ENCODE measurements at regions not wholly inside any gene's neighbourhood (a gene's known extent, or its start where the extent isn't known, plus 50 kb on each side); places are given as distances from the start of the nearest gene placed in this dataset.

- no peak overlapping the region for H3K4me2 ChIP-seq (ENCODE audit: control insufficient read depth, extremely low read depth, insufficient read depth, low read depth, low read length)
- no peaks in the 10 kb centered on the region for H4K20me1 ChIP-seq (ENCODE audit: control insufficient read depth, extremely low read depth, insufficient read depth, low read length)
- no peaks in the 10 kb centered on the region for H3K9me1 ChIP-seq (ENCODE audit: control insufficient read depth, extremely low read depth, insufficient read depth, low read length)
- no peaks in the 10 kb centered on the region for H3K9me3 ChIP-seq (ENCODE audit: control insufficient read depth, low read depth, low read length)
- TF ChIP-seq, protein P1, sequence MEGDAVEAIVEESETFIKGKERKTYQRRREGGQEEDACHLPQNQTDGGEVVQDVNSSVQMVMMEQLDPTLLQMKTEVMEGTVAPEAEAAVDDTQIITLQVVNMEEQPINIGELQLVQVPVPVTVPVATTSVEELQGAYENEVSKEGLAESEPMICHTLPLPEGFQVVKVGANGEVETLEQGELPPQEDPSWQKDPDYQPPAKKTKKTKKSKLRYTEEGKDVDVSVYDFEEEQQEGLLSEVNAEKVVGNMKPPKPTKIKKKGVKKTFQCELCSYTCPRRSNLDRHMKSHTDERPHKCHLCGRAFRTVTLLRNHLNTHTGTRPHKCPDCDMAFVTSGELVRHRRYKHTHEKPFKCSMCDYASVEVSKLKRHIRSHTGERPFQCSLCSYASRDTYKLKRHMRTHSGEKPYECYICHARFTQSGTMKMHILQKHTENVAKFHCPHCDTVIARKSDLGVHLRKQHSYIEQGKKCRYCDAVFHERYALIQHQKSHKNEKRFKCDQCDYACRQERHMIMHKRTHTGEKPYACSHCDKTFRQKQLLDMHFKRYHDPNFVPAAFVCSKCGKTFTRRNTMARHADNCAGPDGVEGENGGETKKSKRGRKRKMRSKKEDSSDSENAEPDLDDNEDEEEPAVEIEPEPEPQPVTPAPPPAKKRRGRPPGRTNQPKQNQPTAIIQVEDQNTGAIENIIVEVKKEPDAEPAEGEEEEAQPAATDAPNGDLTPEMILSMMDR (optimal IDR thresholded peaks at IDR 0.05 in 1 of 3, IDR thresholded peaks at IDR 0.05 in 1 of 3, conservative IDR thresholded peaks at IDR 0.05 in 1 of 3; ENCODE audit: extremely low read depth in 1 of 3, insufficient read depth in 2 of 3, low read length in 3 of 3) = no peak
- no peak for TF ChIP-seq EZH2 (IDR thresholded peaks at IDR 0.05; ENCODE audit: low read length)
- peaks cover 4% of the 10 kb centered on the region for H3K27me3 ChIP-seq (ENCODE audit: control insufficient read depth, extremely low read depth, insufficient read depth, low read length)
- no peak overlapping the region for H3K4me3 ChIP-seq (ENCODE audit: control insufficient read depth in 2 of 3, extremely low read depth in 1 of 3, insufficient read depth in 2 of 3, low read depth in 1 of 3, low read length in 3 of 3)
- H3K27ac ChIP-seq (ENCODE audit: control insufficient read depth, insufficient read depth, low read length) = no peak overlapping the region
- no peaks in the 10 kb centered on the region for H3K79me2 ChIP-seq (ENCODE audit: control insufficient read depth, insufficient read depth, low read length)
- no peaks in the 10 kb centered on the region for H3K4me1 ChIP-seq (ENCODE audit: control insufficient read depth, extremely low read depth, insufficient read depth, low read length)
- FAIRE-seq = no peak
- H2AFZ ChIP-seq (ENCODE audit: control insufficient read depth, low read length) = no peak overlapping the region
- H3K36me3 ChIP-seq (ENCODE audit: control insufficient read depth in 2 of 2, extremely low read depth in 1 of 2, insufficient read depth in 2 of 2, low read length in 2 of 2) = no peaks in the 10 kb centered on the region
- H3K9ac ChIP-seq (ENCODE audit: control insufficient read depth, extremely low read depth, insufficient read depth, low read length) = no peak overlapping the region
- DNase-seq (ENCODE audit: low read depth, low spot score) = no peak
- dilution Hi-C loops (cut with MboI; ENCODE audit: extremely low pct_ligation_motif_present, low sequenced_read_pairs) = no loop called here
Measured at GRCh38 chrX:110531873-110532580, 173.4 kb downstream of the RTL9 start.

GRCh38 chrX:110532581-110532931, 173.9 kb downstream of the RTL9 start:
- Histone ChIP-seq H3K36me3 (ENCODE audit: control insufficient read depth in 2 of 2, extremely low read depth in 1 of 2, insufficient read depth in 2 of 2, low read length in 2 of 2) (no peaks in the 10 kb centered on the region), H3K4me3 (ENCODE audit: control insufficient read depth in 2 of 3, extremely low read depth in 1 of 3, insufficient read depth in 2 of 3, low read depth in 1 of 3, low read length in 3 of 3) (no peak overlapping the region), H2AFZ (ENCODE audit: control insufficient read depth, low read length) (no peak overlapping the region), H3K9ac (ENCODE audit: control insufficient read depth, extremely low read depth, insufficient read depth, low read length) (no peak overlapping the region), H3K27ac (ENCODE audit: control insufficient read depth, insufficient read depth, low read length) (no peak overlapping the region), H3K9me1 (ENCODE audit: control insufficient read depth, extremely low read depth, insufficient read depth, low read length) (no peaks in the 10 kb centered on the region), H3K27me3 (ENCODE audit: control insufficient read depth, extremely low read depth, insufficient read depth, low read length) (peaks cover 4% of the 10 kb centered on the region), H3K9me3 (ENCODE audit: control insufficient read depth, low read depth, low read length) (no peaks in the 10 kb centered on the region), H3K79me2 (ENCODE audit: control insufficient read depth, insufficient read depth, low read length) (no peaks in the 10 kb centered on the region), H3K4me2 (ENCODE audit: control insufficient read depth, extremely low read depth, insufficient read depth, low read depth, low read length) (no peak overlapping the region), H3K4me1 (ENCODE audit: control insufficient read depth, extremely low read depth, insufficient read depth, low read length) (no peaks in the 10 kb centered on the region), H4K20me1 (ENCODE audit: control insufficient read depth, extremely low read depth, insufficient read depth, low read length) (no peaks in the 10 kb centered on the region)
- TF ChIP-seq, protein P1 (optimal IDR thresholded peaks at IDR 0.05 in 1 of 3, IDR thresholded peaks at IDR 0.05 in 1 of 3, conservative IDR thresholded peaks at IDR 0.05 in 1 of 3; ENCODE audit: extremely low read depth in 1 of 3, insufficient read depth in 2 of 3, low read length in 3 of 3) = no peak
- TF ChIP-seq EZH2 (IDR thresholded peaks at IDR 0.05; ENCODE audit: low read length) = no peak
- dilution Hi-C loops (cut with MboI; ENCODE audit: extremely low pct_ligation_motif_present, low sequenced_read_pairs) = no loop called here
- DNase-seq (ENCODE audit: low read depth, low spot score) = no peak
- FAIRE-seq = no peak

Data from keratinocyte (primary cell).